Activated naive CD4-positive, alpha-beta T cell treated with Interleukin-2 at 50 U/mL for 16 hours (primary cell): ENCODE measurements at regions not wholly inside any gene's neighbourhood (a gene's known extent, or its start where the extent isn't known, plus 50 kb on each side); places are given as distances from the start of the nearest gene placed in this dataset.
"Not testable (repeated sequence)": the region's sequence is repeated elsewhere in the genome, so short reads cannot be mapped to it uniquely, and the experiment has no call there.

ENCODE experiments used
- DNase-seq: peaks from one replicate; pipeline ENCODE4 v3.0.0-alpha.2; 2020

DNA sequence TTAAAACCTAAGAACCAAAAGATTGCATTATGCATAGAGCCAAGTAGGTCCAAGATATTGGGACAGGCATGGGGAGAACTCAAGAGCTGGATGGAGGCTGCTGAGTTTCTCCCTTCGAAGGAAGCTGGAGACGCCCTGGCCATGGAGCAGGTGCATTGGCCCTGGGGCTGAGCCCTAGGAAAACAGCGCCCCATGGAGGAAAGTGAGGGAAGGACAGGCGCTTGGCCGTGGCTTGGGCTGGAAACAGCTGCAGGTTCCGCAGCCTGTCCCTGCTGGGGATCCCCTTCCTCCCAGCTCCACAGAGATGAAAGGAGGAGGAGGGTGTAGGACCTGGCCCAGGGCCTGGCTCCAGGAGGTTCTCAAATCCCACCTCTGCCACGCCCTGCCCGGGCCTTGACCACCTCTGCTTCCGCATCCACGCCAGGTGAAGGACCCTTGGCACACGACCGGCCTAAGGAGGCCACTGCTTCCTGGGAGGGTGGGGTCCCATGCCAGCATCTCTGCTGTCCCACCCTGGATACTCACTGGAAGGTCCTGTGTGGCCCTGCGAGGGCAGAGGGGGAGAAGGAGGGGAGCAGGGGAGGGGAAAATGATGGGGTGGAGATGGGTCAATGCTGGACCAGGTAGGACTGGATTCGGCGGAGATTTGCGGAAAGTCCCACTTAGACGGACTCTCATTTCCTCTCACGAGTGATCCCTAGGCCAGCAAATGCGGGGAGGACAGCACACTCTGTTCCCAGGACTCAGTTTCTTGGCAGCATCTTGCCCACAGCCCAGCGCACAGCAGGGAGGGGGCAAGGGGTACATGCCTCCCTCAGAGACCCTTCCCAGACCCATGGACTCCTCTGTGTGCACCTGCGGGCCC lies 258.6 kb upstream of the TCERG1L start:
- DNase-seq, result no peak

DNA sequence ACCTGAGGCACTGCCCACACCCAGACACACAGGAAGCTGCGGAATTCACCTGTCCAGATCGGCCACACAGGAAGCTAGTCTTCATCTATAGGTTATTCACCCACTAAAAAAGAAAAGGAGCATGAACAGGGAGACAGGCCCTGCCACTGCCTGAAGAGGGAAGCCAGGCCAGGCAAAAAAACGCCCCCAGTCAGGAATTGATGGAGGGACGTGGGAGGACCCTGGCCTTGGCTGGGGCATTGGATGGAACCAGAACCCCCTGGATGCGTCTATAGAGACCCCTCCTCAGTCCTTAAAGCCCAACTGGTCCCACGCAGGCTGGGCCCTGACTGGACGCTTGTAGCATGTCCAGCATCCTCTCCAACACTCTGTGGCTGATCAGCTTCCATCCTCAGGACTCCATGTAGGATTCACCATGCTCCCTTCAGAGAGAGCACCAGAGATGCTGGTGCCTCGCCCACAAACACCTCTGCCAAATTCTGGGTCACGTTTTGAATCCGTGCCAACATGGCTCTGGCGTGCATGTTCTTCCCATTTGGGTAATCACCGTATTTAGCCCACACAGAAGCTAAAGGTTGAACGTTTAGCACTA lies 259.3 kb upstream of the TCERG1L start:
- no peak for DNase-seq

DNA sequence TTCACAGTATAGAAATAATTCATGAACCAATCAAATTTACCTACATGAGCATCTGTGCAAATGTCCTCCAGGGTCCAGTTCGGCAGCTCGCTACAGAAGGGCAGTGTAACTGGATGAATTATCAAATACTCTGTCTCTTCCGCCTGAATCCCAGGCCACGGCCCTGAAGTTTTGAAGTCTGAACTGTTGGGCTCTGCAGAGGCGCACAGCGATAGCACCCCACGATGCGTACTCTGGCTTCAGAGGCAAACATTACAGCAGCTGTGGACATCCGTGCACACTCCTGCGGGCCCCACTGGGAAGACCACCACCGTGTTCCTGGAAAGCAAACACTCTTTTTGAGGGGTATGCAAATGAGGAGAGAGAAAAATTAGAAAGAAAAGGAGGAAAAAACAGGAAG lies 259.8 kb upstream of the TCERG1L start:
- no peak for DNase-seq

DNA sequence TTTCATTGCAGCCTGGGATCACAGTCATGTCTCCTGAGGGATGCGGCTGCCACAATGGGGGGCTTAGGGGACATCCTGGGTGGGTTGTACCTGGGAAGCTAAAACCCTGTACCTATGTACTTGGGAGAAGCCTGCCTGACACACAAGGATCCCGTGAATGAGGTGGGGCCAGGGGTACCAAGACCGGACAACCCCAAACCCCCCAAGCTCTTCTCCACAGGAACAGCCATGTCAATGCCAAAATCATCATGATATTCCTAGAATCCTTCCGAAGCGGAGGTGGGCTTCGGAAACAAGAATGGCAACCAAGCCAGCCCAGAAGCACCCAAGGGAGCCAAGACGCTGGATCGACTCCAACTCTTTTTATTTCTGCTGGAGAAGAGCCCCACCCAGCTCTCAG lies 260.3 kb upstream of the TCERG1L start:
- DNase-seq, result no peak

DNA sequence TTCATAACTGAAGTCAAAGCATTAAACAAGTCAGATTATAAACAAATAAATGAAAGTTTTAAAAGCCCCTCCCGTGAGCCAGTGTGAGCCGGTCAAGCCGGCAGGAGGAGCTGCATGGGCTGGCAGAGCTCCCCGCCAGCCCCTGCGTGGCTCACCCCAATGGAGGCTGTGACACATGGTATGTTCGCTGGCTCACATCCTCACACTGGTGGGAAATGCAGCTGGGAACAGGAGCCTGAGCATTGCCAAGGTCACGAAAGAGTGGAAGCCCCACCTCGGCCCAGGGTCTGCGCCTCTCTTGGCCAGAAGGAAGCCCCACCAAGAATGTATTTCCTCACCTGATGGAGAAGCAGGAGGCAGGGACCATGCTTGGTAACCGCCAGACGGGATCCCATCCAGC lies 261.7 kb upstream of the TCERG1L start:
- DNase-seq, result no peak

DNA sequence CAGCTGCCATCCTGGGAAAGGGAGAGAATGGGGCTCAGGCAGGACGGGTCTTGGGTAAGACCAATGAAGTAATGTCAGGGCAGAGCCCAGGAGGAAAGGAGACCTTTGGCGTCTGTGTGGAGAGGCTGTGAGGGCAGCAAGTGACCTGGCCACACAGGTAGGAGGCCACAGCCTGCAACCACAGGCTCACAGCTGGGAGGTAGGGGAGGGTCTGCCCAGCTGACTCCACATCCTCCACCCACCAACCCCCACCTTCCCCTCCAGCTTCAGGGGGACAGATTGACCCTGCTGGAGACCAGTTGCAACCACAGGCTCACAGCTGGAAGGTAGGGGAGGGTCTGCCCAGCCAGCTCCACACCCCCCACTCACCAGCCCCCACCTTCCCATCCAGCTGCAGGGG lies 262.2 kb upstream of the TCERG1L start:
- DNase-seq, result no peak

DNA sequence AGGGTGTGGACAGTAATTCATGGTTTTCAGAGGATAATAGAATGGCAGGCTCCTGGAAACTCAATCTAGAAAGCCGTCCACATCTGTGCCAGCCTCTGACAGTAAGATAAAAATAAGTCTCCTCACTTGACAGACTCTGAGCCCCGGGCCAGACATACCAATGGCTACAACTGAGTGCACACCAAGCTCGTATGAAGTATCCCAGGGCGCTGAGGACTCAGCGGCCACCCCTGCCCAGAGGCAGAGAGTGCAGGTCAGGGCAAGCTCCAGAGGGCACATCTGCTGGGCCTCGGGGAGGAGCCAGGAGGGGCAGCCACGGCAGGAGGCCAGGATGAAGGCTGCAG lies 262.8 kb upstream of the TCERG1L start:
- DNase-seq, result no peak

DNA sequence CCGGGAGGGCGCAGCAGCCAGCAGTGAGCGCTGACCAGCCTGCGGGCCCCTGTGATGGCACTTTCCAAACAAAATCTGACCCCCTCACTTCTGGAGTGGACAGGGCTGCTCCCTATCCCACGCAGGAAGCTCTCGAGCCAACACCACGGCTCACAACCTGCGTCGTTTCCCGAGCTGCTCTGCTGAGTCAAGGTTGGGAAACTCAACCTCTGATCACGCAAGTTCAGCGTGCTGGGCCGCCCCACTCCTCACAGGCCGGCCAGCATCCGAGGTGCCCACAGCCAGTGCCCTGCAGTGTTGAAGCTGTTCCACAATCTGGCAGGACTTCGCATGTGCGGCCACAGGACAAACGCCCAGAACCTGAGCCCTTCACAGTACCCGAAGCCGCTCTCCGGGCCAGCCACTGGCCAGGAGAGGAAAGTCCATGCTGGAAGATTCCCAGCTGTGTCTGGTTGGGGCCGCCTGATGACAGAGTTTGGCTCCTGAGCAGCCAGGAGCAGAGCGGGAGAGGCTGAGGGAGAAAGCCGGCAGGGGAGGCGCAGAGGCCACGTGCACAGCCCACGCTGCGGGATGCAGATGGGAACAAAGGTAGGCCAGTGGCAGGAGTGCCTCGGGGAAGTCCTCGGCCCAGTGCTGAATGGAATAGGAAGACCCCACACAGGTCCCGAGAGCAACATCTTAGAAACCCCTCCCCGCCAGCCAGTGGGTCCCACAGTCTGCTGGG lies 263.3 kb upstream of the TCERG1L start:
- DNase-seq, result no peak

DNA sequence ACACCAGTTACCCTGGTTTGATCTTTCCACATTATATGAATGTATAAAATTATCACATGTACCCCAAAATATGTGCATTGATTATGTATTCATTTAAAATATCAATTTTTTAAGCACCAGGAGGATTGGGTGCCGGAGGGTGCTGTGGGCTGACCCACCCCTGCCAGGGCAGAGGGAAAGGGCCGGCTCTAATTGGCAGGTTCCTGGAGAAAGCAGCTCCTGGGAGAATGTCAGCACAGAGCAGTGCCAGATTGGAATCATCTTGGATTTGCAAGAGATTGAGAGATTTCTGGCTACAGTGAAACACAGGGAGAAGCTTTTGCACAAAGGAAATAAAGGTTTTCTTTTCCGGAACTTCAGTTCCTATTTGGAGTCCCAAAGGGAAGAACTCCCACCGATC lies 264.4 kb upstream of the TCERG1L start:
- no peak for DNase-seq

DNA sequence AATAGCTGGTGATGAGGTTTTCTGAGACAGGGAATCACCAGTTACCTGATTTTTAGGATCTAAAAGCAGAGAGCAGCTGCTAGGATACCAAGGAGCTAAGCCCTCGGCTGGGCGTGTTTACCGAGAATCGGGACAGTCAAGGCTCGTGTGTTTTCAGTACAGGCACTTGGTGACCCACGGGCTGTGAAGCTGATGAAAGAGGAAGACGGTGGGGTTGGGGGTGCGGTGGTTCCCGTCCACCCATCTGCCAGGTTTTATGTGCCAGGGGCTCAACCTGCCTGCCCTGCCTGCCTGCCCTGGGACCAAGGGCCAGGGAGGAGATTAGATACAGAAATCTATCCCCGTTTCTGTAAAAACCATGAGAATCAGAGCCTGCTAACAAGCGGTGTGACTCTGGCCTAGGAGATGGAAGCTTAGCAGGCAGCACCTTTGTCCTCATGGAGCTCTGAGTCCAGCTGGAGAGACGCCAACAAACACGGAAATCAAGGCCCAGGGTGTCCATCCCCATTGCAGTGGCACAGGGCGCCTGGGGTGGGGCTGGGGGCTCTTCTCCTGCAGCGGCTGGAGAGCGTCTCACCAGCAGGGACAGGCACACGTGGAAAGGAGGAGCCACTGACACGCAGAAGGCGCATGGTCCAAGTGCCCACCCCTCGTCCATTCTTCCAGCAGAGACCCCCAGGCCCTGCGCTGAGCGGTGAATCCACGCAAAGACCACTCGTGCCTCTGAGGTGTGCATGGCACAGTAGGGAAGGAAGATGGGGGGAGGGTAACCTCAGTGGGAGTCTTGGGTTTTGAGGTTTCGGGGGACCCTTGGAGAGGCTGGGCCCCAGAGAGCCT lies 265.0 kb upstream of the TCERG1L start:
- no peak for DNase-seq

DNA sequence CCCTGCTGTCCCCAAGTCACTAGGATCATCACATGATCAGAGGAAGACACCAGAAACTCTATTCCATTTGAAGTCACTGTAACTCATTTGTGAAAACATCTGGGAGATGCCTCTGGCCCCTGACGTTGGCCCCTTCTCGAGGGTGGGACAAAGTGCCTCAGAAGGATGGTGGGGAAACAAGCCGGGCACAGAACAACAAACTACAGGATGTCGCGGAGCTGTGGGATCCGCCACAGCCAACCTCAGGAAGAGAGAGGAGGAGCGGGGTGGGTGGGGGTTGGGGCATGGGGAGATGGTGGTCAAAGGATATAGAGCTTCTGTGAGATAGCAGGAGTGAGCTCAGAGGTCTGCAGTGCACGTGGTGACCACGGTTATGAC lies 265.6 kb upstream of the TCERG1L start:
- no peak for DNase-seq

DNA sequence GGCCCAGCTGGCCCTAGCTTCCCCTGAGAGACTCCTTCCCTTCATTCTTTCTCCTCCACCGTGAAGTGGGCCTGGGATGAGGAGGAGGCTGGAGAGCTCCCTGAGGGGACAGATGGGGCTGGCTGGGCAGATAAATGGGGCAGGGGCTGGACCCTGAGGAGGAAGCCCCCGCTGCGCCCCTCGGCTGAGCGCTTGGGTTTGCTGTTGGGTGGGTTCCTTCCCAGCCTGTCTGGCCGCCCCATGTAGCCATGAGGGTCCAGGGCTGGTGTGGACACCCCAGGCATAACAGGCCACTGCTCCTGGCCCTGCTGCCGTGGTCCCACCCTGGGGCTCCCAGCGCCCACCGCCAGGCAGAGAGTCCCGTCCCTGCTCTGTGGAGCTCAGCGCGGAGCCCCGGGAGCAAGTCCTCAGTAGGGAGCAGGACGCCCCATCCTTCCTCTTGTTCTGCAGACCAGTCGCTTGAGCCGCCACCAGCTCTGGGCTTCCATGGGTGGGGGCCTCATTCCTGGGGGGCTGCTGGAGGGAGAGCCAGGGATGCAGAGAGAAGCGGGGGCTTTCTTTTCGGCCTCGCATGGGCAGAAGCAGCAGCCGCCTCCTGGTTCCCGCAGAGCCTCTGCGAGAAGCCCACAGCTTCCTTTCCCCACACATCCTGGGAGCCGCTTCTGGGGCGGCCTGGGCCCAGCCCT lies 266.4 kb upstream of the TCERG1L start:
- DNase-seq, result no peak

DNA sequence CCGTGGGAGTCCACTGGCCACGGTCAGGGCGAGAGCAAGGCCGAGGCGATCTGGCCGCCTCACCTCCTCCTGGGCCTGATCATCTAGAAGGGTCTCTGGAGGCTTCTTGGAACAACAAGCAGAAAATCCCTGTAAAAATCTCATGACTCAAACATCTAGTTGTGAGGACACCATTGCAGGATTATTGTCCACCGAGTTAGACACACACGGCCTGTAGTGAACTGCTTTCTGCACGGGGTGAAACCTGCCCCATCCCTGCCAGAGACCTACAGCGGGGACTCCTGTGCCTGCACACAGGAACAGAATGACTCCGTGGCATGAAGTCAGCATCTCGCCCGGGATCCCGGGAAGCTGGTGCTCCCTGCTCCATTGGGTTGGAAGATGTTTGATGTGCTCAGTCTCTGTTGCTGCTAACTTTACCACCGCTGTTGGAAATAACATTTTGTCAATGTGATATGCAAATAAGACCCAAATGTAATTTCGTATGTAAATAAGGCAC lies 267.0 kb upstream of the TCERG1L start:
- no peak for DNase-seq

DNA sequence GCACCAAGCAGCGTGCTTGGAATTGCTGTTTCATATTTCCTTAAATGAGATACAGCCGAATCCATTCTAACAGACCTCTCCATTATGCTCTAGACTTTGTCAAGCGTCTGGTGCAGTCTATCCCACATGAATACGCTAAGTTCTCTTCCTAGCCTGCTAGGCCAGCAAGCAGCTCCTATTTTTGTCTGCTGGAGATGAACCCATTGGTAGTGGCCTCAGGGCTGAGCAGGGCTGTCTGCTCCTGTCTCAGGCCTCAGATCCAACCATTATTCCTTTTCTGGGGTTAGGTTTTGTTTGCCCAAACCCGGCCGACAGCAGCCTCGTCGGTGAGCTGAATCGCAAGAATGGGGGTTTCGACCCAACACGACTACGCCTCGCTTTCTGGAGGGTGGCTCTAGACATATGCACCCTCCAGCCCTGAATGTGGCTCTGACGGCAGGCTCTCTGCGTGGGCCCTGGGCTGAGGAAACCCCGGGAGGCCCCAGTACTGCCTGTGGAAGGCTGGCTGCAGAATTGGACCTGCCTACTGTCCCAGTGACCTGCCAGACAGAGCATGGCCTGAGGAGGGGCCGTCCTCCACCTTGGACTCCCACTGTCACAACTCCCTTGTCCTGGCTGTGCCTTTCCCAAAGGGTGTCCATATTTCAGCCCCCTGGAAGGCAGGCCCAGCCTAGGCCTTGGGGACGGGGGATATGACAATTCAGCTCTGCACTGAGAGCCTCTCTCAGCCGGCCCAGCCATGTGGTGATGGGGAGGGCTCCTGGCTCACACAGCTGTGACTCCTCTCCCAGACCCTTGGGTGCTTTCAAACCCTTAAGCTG lies 267.9 kb upstream of the TCERG1L start:
- DNase-seq, result no peak

DNA sequence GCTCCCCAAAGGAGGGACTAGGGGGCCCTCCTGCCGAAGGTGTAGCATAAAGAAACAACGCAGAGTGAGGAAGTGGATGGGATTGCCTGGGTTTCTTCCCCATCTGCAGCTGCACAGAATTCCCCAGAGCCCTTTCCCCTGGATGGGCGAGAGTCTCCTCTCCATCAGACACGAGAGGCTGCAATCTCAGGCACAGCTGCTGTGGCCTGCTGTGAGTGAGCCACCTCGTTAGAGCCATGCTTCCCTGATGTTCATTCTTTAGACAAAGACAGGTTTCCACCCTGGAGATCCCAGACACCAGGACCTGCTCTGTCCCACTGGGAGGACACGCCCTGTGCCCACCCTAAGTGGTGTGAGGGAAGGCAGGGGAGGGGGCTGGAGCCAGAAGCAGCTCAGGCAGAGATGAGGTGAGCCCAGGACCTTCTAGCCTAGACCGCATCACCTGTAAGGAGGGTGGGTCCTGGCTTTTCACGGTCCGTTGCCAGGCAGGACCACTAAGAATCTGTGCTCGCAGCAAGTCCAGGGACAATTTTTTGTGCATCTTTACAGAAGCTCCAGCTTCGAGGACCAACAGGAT lies 268.6 kb upstream of the TCERG1L start:
- no peak for DNase-seq

DNA sequence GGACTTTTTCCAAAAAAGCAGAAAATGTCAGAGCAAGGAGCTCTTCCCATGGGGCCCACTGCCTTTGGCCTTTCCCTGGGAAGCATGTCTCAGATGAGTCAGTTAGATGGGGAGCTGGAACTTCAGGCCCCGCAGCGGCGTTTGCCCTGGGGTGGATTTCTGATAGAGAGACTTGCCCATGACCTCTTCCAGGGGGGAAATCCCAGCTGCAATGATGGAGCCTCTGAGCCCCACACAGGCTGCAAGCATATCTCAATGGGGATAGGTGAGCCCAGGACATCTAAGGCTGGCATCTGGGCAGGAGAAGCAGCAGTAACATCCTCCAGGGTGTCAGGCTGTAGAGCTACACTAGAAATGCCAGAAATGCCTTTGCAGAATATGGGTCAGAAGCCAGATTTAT lies 269.2 kb upstream of the TCERG1L start:
- no peak for DNase-seq

DNA sequence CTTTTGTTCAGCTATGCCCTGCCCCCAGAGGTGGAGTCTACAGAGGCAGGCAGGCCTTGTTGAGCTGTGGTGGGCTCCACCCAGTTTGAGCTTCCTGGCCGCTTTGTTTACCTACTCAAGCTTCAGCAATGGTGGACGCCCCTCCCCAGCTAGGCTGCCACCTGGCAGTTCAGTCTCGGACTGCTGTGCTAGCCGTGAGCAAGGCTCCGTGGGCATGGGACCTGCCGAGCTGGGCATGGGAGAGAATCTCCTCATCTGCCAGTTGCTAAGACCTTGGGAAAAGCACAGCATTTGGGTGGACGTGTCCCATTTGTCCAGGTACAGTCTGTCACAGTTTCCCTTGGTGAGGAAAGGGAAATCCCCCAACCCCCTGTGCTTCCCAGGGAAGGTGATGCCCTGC lies 270.0 kb upstream of the TCERG1L start:
- DNase-seq, result not testable (repeated sequence)

DNA sequence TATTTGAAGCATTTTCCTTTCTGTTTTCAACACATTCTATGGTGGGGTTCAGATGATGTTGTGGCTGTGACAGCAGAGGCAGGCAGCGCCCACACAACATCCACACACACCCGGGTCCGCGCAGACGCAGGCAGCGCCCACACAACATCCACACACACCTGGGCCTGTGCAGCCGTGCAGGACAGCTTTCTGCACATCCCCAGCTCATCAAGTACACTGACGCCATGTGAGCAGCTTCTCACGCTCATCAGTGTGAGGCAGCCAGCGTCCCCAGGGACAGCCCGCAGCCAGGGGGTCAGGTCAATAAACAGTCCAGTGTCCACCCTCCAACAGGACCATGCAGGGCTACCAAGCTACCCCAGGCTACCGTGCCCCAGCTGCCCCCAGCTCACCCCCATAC lies 272.8 kb upstream of the TCERG1L start:
- no peak for DNase-seq

DNA sequence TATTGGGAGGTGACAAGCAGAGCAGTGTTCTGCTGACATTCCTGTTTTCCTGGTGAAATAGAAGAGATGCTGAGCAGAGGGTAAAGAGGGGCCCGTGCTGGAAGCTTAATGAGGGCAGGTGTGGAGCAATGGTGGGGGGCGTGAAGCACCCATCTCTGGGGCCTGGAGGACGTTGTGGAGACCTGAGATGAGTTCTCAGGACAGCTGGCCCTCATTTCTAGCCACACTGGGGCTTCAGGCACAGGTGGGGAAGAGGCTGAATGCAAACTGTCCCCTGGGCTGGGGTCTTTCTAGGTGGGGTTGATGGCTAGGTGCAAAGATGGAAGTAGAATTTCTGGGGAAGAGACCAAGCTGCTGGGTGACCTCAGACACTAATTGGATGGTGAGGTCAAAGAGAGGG lies 274.2 kb upstream of the TCERG1L start:
- no peak for DNase-seq

DNA sequence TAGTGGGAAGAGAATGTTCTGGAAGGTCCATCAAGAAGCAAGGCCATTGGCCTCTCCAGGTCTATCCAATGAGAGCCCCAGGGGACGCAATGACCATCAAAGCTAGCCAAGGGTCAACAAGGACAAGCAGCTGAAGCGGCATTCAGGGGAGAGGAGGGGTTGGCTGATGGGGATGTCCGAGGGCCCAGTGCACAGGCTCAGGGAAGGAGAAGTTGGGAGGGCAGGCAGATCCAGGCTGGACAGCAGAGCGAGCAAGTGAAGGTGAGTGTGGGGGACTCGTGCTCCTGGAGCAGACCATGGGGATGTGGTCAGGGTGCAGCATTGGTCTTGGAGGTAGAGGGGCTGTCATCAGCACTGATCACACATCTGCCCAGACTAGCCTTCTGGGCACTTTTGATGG lies 275.4 kb upstream of the TCERG1L start:
- DNase-seq, result no peak

DNA sequence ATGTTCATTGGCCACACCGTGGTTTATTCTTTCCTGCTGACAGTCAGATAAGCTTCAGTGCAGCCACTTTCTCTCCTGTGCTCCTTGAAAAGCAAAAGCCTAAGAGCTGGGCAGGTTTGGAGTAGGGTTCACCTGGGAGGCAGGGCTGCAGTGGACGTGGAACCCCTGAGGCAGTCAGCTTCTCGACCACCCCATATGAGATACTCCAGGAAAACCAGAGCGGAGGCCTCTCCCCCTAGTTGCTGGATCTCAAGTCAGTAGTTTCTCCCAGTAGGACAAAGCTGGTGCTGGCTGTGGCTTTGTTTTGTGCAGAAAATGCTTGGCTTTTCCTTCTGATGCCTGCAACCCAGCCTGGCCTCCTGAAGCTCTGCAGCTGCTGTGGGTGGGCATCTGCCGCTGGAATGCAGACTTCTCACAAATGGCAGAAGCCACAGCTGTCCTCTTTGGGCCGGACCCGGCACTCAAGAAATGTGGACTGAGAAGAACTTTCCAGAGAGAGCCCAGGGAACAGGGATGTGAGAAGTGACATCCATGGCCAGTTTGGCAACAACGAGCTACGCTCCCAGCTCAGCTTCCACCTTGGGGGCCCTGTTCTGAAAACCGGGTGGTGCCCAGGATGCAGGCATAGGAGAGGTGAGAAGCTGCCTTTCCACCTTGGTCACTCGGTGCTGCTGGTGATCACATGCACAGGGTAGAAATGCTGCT lies 276.6 kb upstream of the TCERG1L start:
- no peak for DNase-seq
